Right cardiac atrium (tissue), 5 donors: ENCODE measurements at regions not wholly inside any gene's neighbourhood (a gene's known extent, or its start where the extent isn't known, plus 50 kb on each side); places are given as distances from the start of the nearest gene placed in this dataset.
"Not testable (repeated sequence)": the region's sequence is repeated elsewhere in the genome, so short reads cannot be mapped to it uniquely, and the experiment has no call there.

Experiments used
- ATAC-seq, 2 donors: fragments of 200-7000 bp; cut with Tn5 transposase; one replicate each; pipeline versions ENCODE4 v1.8.0 to v1.9.1; 2020; ENCODE audit warnings: moderate library complexity in 2 of 2, mild to moderate bottlenecking in 1 of 2
- DNase-seq, 3 donors: peaks; one replicate each; pipeline ENCODE4 v3.0.0-alpha.2; 2020
- H3K27ac ChIP-seq: one replicate; pipeline ENCODE4 v1.5.1; 2013; ENCODE audit warnings: mild to moderate bottlenecking, low read length, control low read depth, moderate library complexity
- H3K27me3 ChIP-seq: one replicate; pipeline ENCODE4 v1.6.1; 2013; ENCODE audit not compliant: control insufficient read depth, insufficient read depth
- H3K4me1 ChIP-seq: one replicate; pipeline ENCODE4 v1.6.1; 2013; ENCODE audit warnings: low read length; ENCODE audit not compliant: control insufficient read depth, insufficient read depth
- H3K4me3 ChIP-seq: one replicate; pipeline ENCODE4 v1.5.1; 2013; ENCODE audit warnings: low read length, control low read depth
- H3K9me3 ChIP-seq: one replicate; pipeline ENCODE4 v1.6.1; 2013; ENCODE audit warnings: low read length; ENCODE audit not compliant: control insufficient read depth
- WGBS: extraction: QIAGEN DNeasy Blood & Tissue Kit; methylation state at CpG from one replicate; pipeline ENCODE4 v1.1.7; 2013; 5-methylcytosine and 5-hydroxymethylcytosine counted together
- intact Hi-C, 4 donors: fragments of 100-400 bp; cut with DNase I; formaldehyde crosslinking; loops; one replicate each; pipeline versions ENCODE4 v1.11.0 to v1.14.0; 2022 to 2023
- donor health status: healthy with polysubstance abuse.
- donor health status: DM: no; HTN: yes; CAD: no.
- donor health status: DM: no; HTN: no; CAD: no.
- donor health status: DM: no; HTN: yes; CAD: no; lungs with severe emphysema.
- donor health status: DM: yes; HTN: yes; CAD: no.

DNA sequence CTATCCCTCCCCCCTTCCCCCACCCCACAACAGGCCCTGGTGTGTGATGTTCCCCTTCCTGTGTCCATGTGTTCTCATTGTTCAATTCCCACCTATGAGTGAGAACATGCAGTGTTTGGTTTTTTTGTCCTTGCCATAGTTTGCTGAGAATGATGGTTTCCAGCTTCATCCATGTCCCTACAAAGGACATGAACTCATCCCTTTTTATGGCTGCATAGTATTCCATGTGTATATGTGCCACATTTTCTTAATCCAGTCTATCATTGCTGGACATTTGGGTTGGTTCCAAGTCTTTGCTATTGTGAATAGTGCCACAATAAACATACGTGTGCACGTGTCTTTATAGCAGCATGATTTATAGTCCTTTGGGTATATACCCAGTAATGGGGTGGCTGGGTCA lies 52.3 kb upstream of the MAN1A2 start:
- ATAC-seq, intact Hi-C loops, DNase-seq, H3K27me3 ChIP-seq, H3K9me3 ChIP-seq, H3K4me1 ChIP-seq, H3K27ac ChIP-seq, H3K4me3 ChIP-seq: not testable (repeated sequence)
- WGBS = 96% methylated on average over 2 of the region's 2 CpGs

DNA sequence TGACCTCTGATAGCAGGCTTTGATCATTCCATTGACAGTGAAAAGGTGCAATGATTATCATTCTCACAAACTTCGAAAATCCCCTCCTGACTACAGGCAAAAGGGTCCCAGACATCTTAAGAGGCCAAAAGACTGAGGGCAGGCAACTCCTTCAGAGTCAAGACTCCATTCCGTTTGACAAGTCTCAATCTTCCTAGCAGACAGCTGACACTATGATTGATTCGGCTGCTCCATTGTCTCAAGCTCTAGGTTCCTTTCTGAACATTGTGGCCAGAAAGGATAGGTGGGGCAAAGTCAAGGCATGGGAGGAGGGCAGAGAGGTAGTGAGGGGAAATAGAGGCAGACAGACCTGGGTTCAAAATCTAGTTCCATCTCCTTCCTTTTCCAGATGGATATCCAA lies 53.7 kb upstream of the MAN1A2 start:
- ATAC-seq = no peak
- no peak overlapping the region for H3K4me3 ChIP-seq
- no peaks in the 10 kb centered on the region for H3K9me3 ChIP-seq
- intact Hi-C loops = no loop called here
- DNase-seq = no peak
- no peak overlapping the region for H3K27ac ChIP-seq
- WGBS = 84% methylated on average over 3 of the region's 3 CpGs
- H3K27me3 ChIP-seq = no peaks in the 10 kb centered on the region
- H3K4me1 ChIP-seq = no peaks in the 10 kb centered on the region

DNA sequence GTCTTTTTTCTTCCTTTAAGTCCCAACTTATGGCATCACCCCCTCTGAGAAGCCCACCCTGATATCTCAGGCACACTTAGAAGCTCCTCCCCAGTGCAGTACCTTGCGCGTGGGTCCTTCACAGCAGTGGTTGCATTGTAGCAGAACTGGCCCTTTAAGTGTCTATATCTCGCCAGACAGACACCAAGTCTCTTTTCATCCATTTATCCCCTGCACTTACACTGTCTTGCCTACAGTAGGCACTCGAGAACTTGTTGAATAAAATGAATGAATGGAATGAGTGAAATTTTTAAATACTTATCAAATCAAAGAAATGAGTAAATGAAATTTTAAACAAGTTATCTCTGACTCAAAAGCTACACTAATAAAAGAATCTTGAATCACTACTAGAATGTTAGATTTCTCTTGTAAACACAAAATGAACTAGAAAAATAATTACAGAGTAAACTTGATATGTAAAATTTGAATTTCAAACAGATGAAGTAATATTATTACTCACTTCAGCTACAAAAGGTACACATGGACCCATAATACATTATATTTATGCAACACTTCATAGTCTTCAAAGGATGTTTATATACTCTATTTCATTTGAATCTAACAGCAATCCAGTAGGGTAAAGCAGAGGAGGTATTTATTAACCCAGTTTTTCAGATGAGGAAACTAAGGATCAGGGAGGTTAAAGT lies 54.7 kb upstream of the MAN1A2 start:
- no peaks in the 10 kb centered on the region for H3K27me3 ChIP-seq
- H3K27ac ChIP-seq = no peak overlapping the region
- no peaks in the 10 kb centered on the region for H3K9me3 ChIP-seq
- H3K4me3 ChIP-seq = no peak overlapping the region
- H3K4me1 ChIP-seq = no peaks in the 10 kb centered on the region
- intact Hi-C loops = no loop called here
- no peak for DNase-seq
- peak in 1 of 2 donors; percentile 38 for ATAC-seq
- WGBS = 47% methylated on average over 4 of the region's 4 CpGs

DNA sequence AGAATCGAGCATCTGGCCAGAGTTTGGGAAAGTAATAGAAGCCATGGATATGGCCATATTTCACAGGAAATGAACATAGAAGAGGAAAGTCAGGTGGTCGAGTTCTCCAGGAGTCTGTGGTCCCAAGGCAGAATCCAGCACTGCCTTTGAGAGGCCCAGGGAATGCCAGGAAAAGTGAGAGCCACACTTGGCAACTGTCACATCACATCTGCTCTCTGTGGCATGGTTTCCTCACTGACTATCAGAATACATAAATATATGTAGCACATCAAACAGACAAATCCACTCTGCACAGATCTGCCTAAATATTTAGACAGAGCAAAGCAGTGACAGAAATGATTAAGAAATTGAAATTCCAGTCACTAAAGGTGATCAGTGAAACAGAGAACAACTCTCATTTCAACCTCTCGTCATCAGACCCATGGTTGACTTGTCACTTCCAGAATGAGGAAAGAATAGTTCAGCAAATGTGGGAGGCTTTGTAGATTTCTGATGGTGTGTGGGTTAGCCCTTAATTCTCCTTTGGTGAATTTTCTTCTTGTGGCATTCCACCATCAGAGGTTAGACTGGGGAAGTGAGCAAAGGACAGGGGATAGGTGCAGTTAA lies 58.8 kb upstream of the MAN1A2 start:
- intact Hi-C loops = no loop called here
- no peaks in the 10 kb centered on the region for H3K9me3 ChIP-seq
- H3K4me3 ChIP-seq = no peak overlapping the region
- DNase-seq = no peak
- 53% methylated on average over 3 of the region's 3 CpGs for WGBS
- H3K27me3 ChIP-seq = no peaks in the 10 kb centered on the region
- no peak overlapping the region for H3K27ac ChIP-seq
- ATAC-seq = no peak
- H3K4me1 ChIP-seq = no peaks in the 10 kb centered on the region

DNA sequence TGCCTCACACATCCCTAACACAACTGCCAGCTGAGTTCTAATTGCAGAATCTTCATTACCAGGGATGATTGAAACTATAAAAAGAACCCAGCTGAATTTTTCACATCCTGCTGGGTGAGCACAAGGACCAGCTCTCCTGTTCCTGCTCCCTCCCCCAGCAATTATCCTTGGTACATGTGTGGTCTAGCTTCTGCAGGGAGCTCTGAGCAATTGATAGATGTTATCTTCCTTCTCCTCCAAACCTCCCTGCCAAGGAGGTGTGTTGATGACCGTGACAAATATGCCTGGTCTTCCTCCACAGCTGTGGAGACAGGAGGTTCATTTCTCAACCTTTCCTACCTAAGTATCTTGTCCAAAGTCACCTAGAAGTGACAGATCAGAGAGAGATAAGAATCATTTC lies 65.3 kb upstream of the MAN1A2 start:
- WGBS = 43% methylated on average over 1 of the region's 1 CpG
- H3K4me3 ChIP-seq = no peak overlapping the region
- ATAC-seq (no peak), DNase-seq (no peak)
- intact Hi-C loops = no loop called here
- no peaks in the 10 kb centered on the region for H3K9me3 ChIP-seq
- no peaks in the 10 kb centered on the region for H3K27me3 ChIP-seq
- no peaks in the 10 kb centered on the region for H3K4me1 ChIP-seq
- no peak overlapping the region for H3K27ac ChIP-seq

DNA sequence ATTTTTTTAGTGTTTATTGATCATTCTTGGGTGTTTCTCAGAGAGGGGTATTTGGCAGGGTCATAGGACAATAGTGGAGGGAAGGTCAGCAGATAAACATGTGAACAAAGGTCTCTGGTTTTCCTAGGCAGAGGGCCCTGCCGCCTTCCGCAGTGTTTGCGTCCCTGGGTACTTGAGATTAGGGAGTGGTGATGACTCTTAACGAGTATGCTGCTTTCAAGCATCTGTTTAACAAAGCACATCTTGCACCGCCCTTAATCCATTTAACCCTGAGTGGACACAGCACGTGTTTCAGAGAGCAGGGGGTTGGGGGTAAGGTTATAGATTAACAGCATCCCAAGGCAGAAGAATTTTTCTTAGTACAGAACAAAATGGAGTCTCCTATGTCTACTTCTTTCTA lies 67.1 kb upstream of the MAN1A2 start:
- H3K4me3 ChIP-seq, H3K9me3 ChIP-seq, intact Hi-C loops, H3K27ac ChIP-seq, H3K27me3 ChIP-seq, H3K4me1 ChIP-seq, DNase-seq, ATAC-seq: not testable (repeated sequence)
- 28% methylated on average over 6 of the region's 6 CpGs for WGBS

DNA sequence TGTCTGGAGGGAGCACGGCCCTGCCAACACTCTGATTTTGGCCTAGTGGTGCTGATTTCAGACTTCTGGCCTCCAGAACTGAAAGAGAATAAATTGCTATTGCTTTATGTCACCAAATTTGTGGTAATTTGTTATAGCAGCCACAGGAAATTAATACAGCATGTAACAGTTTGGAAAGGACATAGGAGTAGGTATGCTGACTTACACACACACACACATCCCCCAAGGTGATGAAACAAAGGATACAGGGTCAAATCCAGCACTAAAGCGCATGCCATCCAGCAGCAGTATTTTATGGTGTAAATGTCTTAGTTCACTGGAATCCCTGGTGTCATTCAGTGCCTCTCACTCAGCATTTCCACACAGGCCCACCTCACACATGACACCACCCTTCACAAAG lies 72.2 kb upstream of the MAN1A2 start:
- Histone ChIP-seq H3K27me3 (no peaks in the 10 kb centered on the region), H3K4me3 (no peak overlapping the region)
- no peak for ATAC-seq

DNA sequence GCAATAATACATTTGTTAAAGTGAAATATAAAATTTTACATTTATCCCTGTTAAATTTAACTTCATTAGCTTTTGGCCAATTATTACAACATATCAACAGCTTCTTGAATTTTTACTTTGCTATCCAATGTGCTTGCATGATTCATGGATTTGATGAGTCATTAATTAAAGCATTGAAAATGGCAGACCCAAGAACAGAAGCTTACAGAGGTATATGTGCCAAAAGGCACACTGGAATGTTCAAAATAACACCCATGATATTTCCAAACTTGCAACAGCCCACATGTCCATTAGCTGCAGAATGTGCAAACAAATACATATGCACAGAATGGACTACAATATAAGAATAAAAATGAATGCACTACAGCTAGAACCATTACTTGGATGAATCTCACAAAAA lies 76.4 kb upstream of the MAN1A2 start:
- no peak overlapping the region for H3K4me3 ChIP-seq
- no peak overlapping the region for H3K27ac ChIP-seq
- H3K27me3 ChIP-seq = no peaks in the 10 kb centered on the region
- ATAC-seq = no peak
- H3K4me1 ChIP-seq = no peaks in the 10 kb centered on the region
- DNase-seq = no peak
- intact Hi-C loops = no loop called here
- no peaks in the 10 kb centered on the region for H3K9me3 ChIP-seq

More for the DNA sequence above, 72.2 kb upstream of the MAN1A2 start:
- DNase-seq = no peak
- Histone ChIP-seq H3K4me1 (no peaks in the 10 kb centered on the region), H3K27ac (no peak overlapping the region), H3K9me3 (no peaks in the 10 kb centered on the region)
- intact Hi-C loops = no loop called here
- whole genome bisulfite sequencing = 79% methylated on average over 2 of the region's 2 CpGs

DNA sequence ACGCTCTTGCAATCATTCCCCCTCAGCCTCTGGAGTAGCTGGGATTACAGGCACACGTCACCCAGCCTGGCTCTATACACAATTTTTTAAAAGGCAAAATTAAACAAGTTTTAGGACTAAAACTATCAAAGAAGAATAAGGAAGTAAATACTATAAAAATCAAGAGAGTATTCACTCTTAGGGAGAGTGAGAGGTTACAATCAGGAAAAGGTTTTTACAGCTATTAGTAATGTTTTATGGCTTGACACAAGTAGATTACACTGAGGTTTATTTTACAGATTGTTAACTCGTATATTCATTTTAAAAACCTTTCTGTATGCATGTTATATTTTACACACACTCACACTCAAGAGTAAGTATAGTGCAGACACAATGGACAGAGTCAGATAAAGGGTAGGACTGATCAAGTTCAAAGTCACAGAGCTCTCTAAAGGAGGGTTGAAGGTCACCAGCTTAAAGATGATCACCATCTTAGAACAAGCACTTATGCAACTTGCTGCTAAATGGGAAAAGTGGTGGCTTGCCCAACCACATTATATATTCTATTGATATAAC lies 77.9 kb upstream of the MAN1A2 start:
- ATAC-seq = no peak
- no peaks in the 10 kb centered on the region for H3K4me1 ChIP-seq
- no peak overlapping the region for H3K4me3 ChIP-seq
- H3K9me3 ChIP-seq = no peaks in the 10 kb centered on the region
- no peak overlapping the region for H3K27ac ChIP-seq
- DNase-seq = no peak
- WGBS = 73% methylated on average over 3 of the region's 3 CpGs
- intact Hi-C loops = loop anchor here in 3 of 4 donors (5.0 to 10.0 kb wide), 2 partner anchors 205 to 222 kb away; no protein-coding TSS in a partner anchor
- no peaks in the 10 kb centered on the region for H3K27me3 ChIP-seq

DNA sequence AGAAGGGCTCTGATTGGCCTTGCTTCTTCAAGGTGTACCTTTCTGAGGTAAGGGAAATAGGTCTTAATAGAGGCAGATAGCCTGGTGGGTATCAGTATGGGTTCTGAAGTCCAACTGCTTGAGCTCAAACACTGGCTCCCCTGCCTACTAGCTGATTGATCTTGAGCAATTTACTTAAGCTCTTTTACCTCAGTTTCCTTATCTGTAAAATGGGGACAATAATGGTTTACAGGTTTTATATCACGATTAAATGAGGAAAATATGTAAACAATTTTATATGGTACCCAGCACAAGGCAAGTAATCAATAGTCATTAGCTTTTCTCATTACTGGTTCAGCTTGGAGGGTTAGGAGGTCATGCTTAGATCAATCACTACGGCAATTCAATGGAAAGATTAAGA lies 75.8 kb upstream of the VTCN1 start:
- no peaks in the 10 kb centered on the region for H3K27me3 ChIP-seq
- H3K9me3 ChIP-seq = no peaks in the 10 kb centered on the region
- H3K4me3 ChIP-seq = no peak overlapping the region
- no peak overlapping the region for H3K27ac ChIP-seq
- intact Hi-C loops = loop anchor here in 3 of 4 donors (5.0 to 10.0 kb wide), 2 partner anchors 202 to 219 kb away; no protein-coding TSS in a partner anchor
- no peaks in the 10 kb centered on the region for H3K4me1 ChIP-seq
- 92% methylated on average over 2 of the region's 2 CpGs for WGBS
- ATAC-seq (no peak), DNase-seq (no peak)

DNA sequence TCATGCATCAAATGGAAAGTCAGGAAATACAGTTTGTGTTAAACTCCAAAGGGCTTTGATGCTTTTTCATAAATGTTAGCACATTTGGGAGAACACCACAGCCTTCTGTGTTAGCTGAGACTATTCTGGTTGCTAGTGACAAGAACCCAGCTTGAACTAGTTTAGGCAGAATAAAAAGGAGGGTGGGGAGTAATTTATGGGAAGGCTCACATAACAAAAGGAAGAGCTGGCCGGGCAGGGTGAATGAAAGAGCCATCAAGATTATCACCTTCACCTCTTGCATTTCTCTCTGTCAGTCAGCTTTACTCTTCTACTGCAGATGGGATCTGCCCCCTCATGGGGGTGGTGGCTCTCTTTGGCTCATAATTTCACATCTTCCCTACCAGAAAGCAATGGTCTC lies 75.4 kb upstream of the VTCN1 start:
- intact Hi-C loops = loop anchor here in 3 of 4 donors (5.0 to 10.0 kb wide), 2 partner anchors 201 to 219 kb away; no protein-coding TSS in a partner anchor
- Histone ChIP-seq H3K4me3 (no peak overlapping the region), H3K9me3 (no peaks in the 10 kb centered on the region), H3K4me1 (no peaks in the 10 kb centered on the region), H3K27me3 (no peaks in the 10 kb centered on the region), H3K27ac (no peak overlapping the region)
- WGBS = 22% methylated on average over 1 of the region's 1 CpG
- ATAC-seq (no peak), DNase-seq (no peak)
